Right lobe of liver (tissue), 6 donors: ENCODE measurements at regions not wholly inside any gene's neighbourhood (a gene's known extent, or its start where the extent isn't known, plus 50 kb on each side); places are given as distances from the start of the nearest gene placed in this dataset.

Experiments used
- ATAC-seq, 4 donors: fragments of 200-7000 bp; cut with Tn5 transposase; one replicate each; pipeline ENCODE4 v1.9.1; 2020; ENCODE audit warnings: mild to moderate bottlenecking in 4 of 4, moderate library complexity in 4 of 4
- DNase-seq, 3 donors: peaks; one replicate each; pipeline ENCODE4 v3.0.0-alpha.2; 2020
- H3K27ac ChIP-seq, 3 donors: fragments of 200-600 bp; one replicate each; pipeline ENCODE4 v1.8.0; 2022
- H3K27me3 ChIP-seq, 2 donors: fragments of 200-600 bp; one replicate each; pipeline ENCODE4 v1.8.0; 2022
- H3K36me3 ChIP-seq, 4 donors: fragments of 200-600 bp; sonication (generic) in 1 of 4; one replicate each; pipeline versions ENCODE4 v1.5.1 to v1.8.0; 2017 to 2022; ENCODE audit warnings: control low read depth in 1 of 4
- H3K4me1 ChIP-seq, 4 donors: fragments of 200-600 bp; sonication (generic) in 1 of 4; one replicate each; pipeline versions ENCODE4 v1.5.1 to v1.8.0; 2017 to 2022; ENCODE audit warnings: control low read depth in 1 of 4
- H3K4me3 ChIP-seq, 3 donors: fragments of 200-600 bp; one replicate each; pipeline ENCODE4 v1.8.0; 2022
- H3K9me3 ChIP-seq, 4 donors: fragments of 200-600 bp; sonication (generic) in 1 of 4; one replicate each; pipeline versions ENCODE4 v1.5.1 to v1.8.0; 2017 to 2022; ENCODE audit warnings: control low read depth in 1 of 4
- CTCF ChIP-seq, 4 donors: fragments of 200-600 bp in 3 of 4; fragments of 450-650 bp in 1 of 4; IDR thresholded peaks; one replicate each; pipeline versions ENCODE4 v1.5.1 to v1.8.0; 2016 to 2022; ENCODE audit warnings: antibody characterized with exemption in 4 of 4, mild to moderate bottlenecking in 2 of 4
- POLR2A ChIP-seq: fragments of 450-650 bp; IDR thresholded peaks from one replicate; pipeline ENCODE4 v1.6.1; 2017; ENCODE audit warnings: antibody characterized with exemption, mild to moderate bottlenecking
- WGBS: methylation state at CpG from one replicate; pipeline ENCODE4 v1.1.6; 2018; ENCODE audit warnings: low coverage, low lambda C conversion rate; ENCODE audit not compliant: insufficient coverage; ENCODE audit errors: missing lambda C conversion rate; 5-methylcytosine and 5-hydroxymethylcytosine counted together
- intact Hi-C, 2 donors: fragments of 100-400 bp; cut with DNase I; formaldehyde crosslinking; loops; one replicate each; pipeline versions ENCODE4 v1.11.2 to v1.14.1; 2022
- donor health status: DM: no; HTN: yes; CAD: no.
- donor health status: DM: no; HTN: no; CAD: no.
- donor health status: DM: no; HTN: no; CAD: no.
- donor health status: DM: no; HTN: yes; CAD: no.
- donor health status: DM: no; HTN: yes; CAD: no.

GRCh38 chr7:118621810-118622360 lies 397.4 kb downstream of the ANKRD7 start:
- intact Hi-C loops = no loop called here
- Histone ChIP-seq H3K4me1 (no peaks in the 10 kb centered on the region), H3K4me3 (no peak overlapping the region), H3K27ac (no peak overlapping the region), H3K27me3 (no peaks in the 10 kb centered on the region), H3K9me3 (no peaks in the 10 kb centered on the region), H3K36me3 (no peaks in the 10 kb centered on the region)
- WGBS = 46% methylated on average over 3 of the region's 3 CpGs
- ATAC-seq (no peak), DNase-seq (no peak)
- TF ChIP-seq CTCF (IDR thresholded peaks at IDR 0.05) = no peak
- TF ChIP-seq POLR2A = no peak

GRCh38 chr7:118626739-118627138 lies 402.2 kb downstream of the ANKRD7 start:
- Histone ChIP-seq H3K4me3 (no peak overlapping the region), H3K27me3 (no peaks in the 10 kb centered on the region), H3K4me1 (no peaks in the 10 kb centered on the region), H3K9me3 (no peaks in the 10 kb centered on the region), H3K27ac (no peak overlapping the region), H3K36me3 (no peaks in the 10 kb centered on the region)
- intact Hi-C loops = no loop called here
- ATAC-seq (no peak), DNase-seq (no peak)
- TF ChIP-seq CTCF (IDR thresholded peaks at IDR 0.05) = no peak
- no peak for TF ChIP-seq POLR2A
- WGBS = 50% methylated on average over 3 of the region's 4 CpGs

GRCh38 chr7:118627467-118627866 lies 403.0 kb downstream of the ANKRD7 start:
- H3K4me3 ChIP-seq = no peak overlapping the region
- no peaks in the 10 kb centered on the region for H3K9me3 ChIP-seq
- H3K27me3 ChIP-seq = no peaks in the 10 kb centered on the region
- H3K27ac ChIP-seq = no peak overlapping the region
- DNase-seq (no peak), ATAC-seq (no peak)
- no peaks in the 10 kb centered on the region for H3K4me1 ChIP-seq
- WGBS = 59% methylated on average over 5 of the region's 8 CpGs
- no peaks in the 10 kb centered on the region for H3K36me3 ChIP-seq
- no peak for TF ChIP-seq POLR2A
- TF ChIP-seq CTCF (IDR thresholded peaks at IDR 0.05) = no peak
- intact Hi-C loops = no loop called here

- TF ChIP-seq POLR2A = no peak
- no peak for TF ChIP-seq CTCF (IDR thresholded peaks at IDR 0.05)
- no peak for DNase-seq
- WGBS = 9% methylated on average over 2 of the region's 2 CpGs
- ATAC-seq = no peak
- Histone ChIP-seq H3K27me3 (no peaks in the 10 kb centered on the region), H3K36me3 (no peaks in the 10 kb centered on the region), H3K4me3 (no peak overlapping the region), H3K27ac (no peak overlapping the region), H3K4me1 (no peaks in the 10 kb centered on the region), H3K9me3 (no peaks in the 10 kb centered on the region)
- intact Hi-C loops = no loop called here
Measured at GRCh38 chr7:118629898-118630438, 405.5 kb downstream of the ANKRD7 start.

- TF ChIP-seq CTCF (IDR thresholded peaks at IDR 0.05) = no peak
- TF ChIP-seq POLR2A = no peak
- DNase-seq = no peak
- Histone ChIP-seq H3K4me1 (no peaks in the 10 kb centered on the region), H3K36me3 (no peaks in the 10 kb centered on the region), H3K27ac (no peak overlapping the region), H3K4me3 (no peak overlapping the region), H3K27me3 (no peaks in the 10 kb centered on the region), H3K9me3 (no peaks in the 10 kb centered on the region)
- 70% methylated on average over 2 of the region's 2 CpGs for WGBS
- intact Hi-C loops = no loop called here
- ATAC-seq = no peak
Measured at GRCh38 chr7:118642396-118642795, 417.9 kb downstream of the ANKRD7 start.
